Left renal cortex interstitium (tissue), 4 donors: ENCODE measurements at regions not wholly inside any gene's neighbourhood (a gene's known extent, or its start where the extent isn't known, plus 50 kb on each side); places are given as distances from the start of the nearest gene placed in this dataset.

Experiments used
- DNase-seq, 4 donors: peaks; one replicate each; pipeline ENCODE4 v3.0.0-alpha.2; 2013; ENCODE audit warnings: low read depth in 4 of 4, low spot score in 2 of 4, missing footprints in 1 of 4

DNA sequence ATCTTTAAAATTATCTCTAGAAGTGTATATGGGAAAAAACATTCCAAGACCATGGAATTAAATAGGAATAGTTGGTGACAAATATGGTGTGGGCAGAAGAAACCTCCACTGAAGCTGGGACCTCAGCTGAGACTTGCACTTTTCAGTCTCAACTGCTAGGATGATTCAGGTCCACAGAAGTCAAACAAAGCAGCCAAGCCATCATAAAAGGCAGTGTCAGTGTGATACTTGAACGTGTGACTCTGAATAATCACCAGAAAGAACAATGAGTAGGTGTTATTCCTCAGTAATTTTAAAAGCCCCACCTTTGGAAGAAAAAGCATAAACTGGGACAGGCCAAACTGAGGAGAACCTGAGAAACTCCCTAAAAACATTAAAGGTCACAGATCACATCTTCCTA lies 90.7 kb downstream of the ZNF281 start:
- no peak for DNase-seq

DNA sequence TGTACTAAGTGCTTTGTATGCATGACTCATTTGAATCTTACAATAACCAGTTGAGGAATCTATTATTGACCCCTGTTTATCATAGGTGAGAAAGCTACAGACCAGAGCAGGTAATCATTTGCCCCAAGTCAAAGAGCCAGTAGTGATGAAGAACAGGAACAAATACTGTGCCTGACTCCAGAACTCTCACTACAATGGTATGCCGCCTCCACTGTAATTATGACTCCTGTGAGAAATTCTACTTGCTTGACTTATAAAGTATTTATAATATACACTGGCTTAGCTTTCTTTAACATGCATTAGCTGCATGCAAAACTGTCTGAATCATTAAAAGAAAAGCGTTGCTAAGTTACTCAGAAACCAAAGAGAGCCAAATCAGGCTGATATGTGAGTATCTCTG lies 92.6 kb downstream of the ZNF281 start:
- no peak for DNase-seq

DNA sequence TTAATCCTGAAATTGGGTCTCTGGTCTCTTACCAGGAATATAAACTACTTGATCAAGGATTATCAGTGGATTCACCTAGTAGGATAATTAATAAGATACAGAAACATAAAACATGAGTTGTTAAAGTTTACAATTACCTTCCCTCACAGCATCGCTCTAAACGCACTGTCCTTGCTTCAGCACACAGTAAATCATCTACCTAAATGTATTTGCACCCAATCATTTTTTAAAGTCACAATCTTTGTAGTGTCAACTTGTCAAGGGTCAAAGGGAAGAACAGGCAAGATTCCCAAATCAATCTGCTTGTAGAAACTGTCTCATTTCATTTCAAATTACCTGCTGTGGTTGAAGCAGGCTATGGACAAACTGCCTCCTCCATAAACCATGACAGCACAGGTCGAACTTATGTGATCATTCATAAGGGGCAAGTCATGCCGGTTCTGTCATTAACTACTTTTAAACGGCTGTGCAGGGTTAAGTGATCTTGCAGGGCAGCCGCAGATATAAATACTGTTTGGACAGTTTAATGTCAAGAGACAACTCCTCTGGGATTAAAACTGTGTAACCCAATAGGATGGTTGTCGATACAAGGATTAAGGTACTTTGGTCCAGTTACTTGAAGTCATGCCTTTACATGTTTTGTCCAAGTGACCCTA lies 93.6 kb downstream of the ZNF281 start:
- DNase-seq: no peak

DNA sequence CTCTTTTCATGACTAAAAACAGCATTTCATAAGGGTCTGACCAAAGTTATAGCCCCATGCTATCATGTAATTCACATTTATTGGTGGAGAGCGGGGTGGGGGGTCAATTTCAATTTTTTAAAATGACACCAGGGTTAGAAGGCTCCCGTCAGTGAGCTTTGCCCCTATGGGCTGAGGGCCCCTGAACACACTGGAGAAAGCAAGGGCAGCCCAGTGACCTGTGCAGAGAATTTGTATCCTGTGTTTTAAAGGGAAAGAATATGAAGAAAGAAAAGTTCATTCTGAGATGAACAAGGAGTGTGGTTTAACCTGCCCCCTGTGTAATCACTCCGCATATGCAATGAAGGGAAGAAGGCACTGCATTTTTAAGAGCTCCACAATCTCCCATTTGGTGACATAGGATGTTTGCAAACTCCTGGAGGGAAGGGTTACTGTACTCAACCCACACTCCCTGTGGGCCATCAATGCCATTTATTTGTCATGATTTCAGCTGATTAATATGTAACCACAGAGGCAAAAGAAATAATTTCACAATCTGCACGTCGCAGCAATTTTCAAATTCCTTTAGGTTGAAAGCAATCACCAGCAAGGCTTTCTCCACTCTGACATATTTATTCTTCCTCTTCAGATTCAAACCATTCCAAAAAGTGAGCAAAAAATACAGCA lies 95.6 kb downstream of the ZNF281 start:
- DNase-seq: no peak

DNA sequence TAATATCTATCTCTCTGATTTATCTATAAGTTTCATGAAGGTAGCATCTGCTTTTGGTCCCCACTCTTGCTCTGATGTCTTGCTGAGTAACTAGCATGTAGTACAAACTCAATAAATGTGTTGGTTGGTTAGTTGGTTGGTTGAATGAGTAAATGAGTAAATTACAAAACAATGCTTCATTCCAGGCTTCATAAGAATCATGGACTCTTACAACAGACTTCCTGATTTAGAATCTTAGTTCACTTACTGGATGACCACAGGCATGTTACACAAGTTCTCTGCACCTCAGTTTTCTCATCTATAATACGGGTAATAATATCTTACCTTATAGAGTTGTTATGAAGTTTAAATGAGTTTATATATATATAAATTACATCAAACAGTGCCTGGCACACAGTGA lies 98.6 kb downstream of the ZNF281 start:
- no peak for DNase-seq

DNA sequence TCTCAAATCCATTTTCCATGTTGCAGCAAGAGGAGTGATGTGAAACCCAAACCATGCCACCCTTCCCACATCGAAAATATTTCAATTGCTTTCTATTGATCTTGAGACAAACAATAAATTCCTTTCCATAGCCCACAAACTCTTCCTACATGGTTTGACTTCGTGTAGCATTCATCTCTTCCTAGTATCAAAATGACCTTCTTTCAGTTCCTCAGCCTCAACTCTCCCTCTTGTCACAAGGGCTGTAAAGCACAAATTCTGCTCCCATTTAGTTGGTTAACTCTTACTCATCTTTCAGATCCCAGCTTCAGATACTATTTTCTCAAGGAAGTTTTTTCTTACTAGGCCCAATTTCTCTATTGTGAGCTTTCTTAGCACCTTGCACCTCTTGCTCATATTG lies 99.0 kb downstream of the ZNF281 start:
- DNase-seq: no peak

DNA sequence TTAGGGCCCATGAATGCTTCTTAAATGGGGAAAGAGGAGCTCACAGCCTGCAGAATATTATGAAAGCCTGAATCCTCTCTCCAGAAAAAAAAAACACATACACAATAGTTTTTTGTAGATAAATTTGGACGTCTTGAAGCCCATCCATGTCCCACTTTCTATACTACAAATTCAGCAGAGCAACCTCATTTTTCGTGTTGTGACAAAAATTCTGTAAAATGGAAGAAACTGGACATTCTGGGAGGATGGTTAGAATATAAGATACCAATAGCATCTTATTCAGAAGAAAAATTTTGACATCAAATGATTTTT lies 102.1 kb downstream of the ZNF281 start:
- no peak for DNase-seq

DNA sequence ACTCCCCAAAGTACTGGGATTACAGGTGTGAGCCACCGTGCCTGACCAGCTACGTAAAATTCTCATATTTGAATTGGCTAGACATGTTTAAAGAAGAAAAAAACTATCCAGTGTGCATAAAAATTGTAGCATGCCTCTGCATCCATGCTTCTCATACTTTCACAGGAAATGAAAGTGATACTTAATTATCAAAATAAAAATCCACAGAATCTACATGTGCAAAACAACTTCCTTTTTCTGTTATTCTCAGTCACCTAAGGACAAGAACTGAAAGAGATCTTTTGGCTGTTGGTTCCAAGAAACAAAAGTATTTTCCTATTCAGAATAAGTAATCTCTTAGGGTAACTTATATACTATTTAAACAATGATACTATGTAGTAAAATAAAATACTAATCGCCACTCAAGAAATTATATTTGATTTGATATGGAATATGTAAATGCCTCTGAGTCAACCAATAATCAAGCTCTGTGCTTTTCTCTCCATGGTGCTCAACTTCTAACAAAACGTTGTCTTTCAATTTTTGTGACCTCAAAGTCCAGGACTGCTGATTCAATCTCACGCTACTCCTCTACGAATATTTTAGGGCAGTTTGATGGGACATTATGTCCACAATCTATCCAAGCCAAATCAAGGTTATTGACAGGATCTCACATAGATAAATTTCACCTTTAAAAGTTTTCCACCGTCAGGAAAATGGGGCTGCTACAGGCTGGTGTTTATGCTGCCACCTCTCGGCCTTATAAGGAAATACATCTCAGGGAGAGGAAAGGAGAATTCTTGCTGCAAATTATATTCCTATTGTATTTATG lies 102.7 kb downstream of the ZNF281 start:
- no peak for DNase-seq

DNA sequence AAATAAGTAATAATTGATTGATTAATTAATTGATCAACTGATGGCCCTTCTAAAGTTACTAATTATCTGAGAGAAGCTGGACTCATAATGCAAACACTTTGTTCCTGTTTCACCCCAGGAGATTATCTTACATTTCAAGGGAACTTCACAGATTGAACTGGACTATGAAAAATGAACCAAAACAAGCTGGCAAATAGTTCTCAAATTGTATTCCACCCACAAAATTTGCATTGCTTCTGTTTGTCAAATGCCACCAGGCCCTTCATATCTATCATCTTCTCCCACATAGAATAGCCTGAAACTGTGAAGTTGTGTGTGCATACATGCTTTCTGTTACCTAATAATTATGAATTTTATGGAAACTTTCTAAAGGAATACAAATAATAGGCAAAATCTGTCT lies 104.0 kb downstream of the ZNF281 start:
- no peak for DNase-seq

DNA sequence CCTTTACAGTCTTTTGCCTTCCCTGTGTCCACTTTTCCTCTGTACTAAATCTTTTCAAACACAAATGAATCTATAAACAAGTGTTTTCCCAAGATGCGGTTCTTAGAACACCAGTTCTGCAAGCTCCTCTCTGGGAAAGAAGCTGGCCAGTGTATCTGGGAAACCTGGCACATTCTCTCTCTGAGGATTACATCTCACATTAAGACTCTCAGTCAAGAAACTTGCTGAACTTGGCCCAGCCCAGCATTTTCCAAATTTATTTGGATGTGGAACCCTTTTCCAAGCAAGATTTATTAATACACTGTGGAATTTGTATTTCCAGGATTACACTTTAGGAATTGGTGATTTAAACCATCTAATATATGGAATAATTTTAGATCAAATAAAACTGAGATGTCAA lies 105.7 kb downstream of the ZNF281 start:
- no peak for DNase-seq

DNA sequence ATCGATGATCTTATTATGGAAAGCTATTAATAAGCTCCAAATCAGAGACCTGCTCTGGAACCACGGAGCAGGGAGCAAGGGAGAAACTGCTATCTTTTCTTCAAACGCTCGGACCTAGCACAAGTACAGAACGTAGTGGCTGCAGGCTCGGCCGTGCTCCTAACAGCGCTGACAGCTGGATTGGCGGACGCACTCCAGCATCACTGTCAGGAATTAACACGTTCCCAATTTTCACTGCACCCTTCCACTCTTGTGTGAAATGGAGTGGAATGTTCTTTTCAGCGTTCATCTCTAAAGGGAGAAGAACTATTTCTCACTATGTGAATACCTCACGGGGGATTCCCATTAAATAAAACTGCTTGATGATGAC lies 106.9 kb downstream of the ZNF281 start:
- DNase-seq: no peak

DNA sequence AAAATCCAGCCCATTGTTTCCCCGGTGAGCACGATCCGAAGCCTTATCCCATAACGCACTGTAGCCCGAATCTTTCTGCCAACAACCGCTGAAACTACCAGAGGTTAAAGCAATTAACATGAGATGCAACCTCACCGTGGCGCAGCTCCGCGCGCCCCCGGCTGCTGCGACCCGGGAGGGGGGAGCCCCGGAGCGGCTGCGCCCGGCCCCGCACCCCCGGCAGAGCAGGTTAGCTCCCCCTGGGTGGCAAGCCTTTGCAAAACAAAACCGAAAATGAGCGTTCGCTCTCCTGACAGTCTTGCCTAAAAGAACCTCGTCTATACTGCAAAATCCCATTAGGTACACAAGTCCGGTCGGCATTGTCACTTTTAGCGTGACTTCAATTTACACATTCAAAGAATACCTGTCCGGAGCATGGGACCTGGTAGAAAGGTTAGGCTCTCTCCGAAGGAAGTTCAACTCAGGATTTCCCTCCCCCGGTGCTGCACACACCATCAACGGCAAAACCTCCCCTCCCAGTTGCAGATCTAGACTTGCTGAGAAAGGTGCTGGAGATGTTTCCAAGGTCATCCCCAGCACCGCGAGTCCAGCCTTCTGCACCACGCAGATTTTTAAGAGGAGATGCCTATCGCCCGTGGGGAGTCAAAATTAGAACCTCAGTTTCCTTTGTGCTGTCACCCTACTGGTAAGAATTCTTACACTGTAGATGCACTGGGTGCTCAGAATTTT lies 107.5 kb downstream of the ZNF281 start:
- no peak for DNase-seq

DNA sequence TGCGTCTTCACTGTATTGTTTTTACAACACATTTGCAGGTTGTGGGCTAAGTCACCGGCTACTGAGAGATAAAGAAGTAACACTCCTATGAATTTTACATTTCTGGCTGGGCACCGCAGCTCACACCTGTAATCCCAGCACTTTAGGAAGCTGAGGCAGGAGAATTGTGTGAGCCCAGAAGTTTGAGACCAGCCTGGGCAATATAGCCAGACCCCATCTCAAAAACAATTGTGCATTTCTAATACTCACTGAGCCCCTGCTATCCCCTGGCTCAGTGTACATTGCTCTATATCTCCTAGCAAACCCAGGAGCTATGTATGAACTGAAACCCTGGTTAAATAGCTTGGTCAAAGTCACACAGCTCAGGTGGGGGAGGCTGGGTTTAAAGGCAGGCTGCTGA lies 108.7 kb downstream of the ZNF281 start:
- no peak for DNase-seq

DNA sequence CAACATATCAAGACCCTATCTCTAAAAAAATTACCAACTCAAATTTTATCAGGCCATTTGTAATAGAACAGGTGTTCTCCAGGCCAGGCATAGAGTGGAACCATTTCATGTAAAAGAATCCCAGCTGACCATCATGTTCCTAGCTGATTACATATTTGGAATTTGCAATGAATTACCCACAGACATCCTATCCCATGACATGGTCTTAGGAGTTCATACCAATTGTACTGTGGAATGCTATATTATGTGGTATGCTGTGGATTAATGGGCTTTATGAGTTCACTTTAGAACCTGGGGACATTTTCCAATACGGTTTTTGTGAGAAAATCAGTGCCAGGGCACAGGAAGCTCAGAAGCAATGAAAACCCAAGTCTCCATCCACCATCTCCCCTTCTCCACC lies 110.3 kb downstream of the ZNF281 start:
- no peak for DNase-seq

DNA sequence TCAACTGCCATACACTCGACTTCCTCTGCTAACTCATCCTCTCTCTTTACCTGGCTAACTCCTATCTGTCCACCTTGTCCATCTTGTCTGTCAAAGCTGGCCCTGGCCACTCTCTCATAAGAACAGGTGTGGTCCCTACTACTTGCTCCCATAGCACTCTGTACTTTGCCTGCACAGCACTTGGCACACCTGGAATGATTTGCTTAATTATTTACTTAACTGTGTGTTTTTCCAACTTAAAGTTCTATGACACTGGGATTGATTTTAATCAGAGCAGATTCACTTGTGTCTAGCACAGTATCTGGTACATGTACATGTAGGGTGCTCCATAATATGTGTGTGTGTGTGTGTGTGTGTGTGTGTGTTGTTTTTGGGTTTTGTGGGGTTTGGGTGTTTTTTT lies 111.6 kb downstream of the ZNF281 start:
- DNase-seq: no peak

DNA sequence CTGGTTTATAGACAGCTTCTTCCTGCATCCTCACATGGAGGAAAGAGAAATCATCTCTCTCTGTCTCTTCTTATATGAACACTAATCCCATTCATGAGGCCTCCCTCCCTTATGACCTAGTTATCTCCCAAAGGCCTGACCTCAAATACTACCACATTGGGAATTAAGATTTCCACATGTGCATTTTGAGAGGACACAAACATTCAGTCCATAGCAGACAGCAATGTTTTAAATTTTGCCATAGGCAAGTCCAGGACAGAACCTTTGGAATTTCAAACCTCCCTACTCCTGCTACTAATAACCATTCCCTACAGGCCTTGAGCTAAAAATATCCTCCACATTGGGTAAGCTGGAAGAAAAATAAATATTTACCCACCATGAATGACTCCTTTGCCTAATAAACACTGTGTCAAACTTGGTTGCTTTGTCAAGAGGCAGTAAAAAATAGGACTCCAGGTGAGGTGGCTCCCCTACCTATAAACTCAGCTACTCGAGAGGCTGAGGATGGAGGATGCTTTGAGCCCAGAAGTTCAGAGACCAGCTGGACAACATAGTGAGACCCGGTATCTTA lies 113.7 kb downstream of the ZNF281 start:
- no peak for DNase-seq

DNA sequence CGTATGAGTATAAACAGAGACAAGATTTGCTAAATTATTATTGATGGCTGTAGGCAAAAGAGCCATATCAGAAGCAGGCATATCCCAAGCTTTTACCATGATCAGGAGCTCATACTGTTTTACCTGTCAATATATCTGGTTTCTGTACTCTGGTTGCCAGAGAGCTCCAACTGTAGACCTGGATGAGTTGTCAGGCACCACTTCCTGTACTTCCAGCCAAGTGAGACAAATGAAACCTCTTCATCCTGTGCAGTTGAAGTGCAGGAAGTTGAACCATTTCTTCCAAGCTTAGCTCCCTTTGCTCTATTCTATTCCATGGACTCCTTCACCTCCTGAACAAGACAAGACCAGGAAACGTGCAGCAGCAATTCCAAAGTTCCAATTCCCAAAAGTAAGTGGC lies 115.6 kb downstream of the ZNF281 start:
- DNase-seq: no peak

DNA sequence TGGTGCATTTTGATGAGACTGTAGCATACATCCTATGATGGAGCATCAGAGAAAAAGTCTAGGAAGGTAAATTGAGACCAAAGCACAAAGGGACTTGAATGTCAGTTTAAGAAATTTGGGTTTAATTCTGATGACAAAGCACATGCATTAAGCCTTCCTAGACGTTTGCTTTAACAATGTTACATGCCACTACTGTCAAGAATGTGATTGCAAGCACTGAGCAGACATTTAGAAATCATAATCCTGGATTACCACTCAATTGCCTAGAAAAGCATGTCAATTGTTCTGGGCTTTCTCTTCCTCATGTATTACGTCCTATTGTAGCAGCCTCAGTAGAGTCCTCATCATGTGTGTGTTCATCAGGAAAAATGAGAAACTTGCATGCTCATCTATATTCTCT lies 117.1 kb downstream of the ZNF281 start:
- DNase-seq: no peak

DNA sequence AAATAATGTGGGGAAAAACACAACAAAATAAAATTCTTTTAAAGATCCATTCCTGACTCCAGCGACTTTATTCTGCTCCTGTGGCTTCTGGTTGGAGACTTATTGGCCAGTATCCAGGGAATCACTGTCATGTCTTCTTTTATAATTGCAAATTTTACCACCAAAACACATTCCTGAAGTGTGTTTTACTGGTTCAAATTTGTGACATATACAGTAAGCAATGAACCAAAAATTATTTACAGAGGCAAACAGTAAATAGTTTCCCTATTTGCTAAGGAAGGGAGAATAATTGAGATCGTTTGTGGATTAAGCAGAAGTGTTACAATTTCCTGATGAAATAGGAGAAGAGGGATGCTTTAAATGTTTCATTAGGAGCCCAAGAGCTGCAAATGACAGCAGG lies 118.7 kb downstream of the ZNF281 start:
- no peak for DNase-seq

DNA sequence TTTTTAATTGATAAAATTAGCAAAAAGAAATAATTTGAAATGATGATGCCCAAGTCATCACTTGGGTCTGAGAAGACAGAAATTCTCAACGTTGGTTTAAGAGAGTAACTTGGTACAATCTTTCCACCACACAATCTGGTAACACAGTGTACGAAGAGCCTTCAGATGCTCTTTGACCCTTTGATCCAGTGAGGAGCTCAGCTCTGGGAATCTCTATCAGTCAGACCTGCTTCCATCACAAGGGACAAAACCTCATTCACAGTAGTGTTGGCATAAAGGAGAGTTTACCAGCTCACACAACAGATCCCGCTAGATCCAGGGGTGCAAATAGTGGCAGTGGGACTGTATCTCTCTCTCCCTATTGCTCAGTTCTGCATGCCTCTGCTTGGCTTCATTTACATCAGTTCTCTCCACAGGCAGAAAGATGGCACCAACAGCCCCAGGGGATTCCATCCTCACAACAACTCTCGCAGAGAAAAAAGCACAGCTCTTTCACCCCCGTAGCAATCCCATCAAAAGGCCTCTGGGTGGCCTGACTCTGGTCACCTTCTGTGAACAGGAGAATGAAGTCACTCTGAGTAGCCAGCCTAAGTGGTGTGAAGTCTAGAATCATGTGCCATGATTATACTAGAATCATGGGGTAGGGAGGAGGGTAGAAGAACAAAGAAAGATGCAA lies 119.7 kb downstream of the ZNF281 start:
- DNase-seq: no peak

DNA sequence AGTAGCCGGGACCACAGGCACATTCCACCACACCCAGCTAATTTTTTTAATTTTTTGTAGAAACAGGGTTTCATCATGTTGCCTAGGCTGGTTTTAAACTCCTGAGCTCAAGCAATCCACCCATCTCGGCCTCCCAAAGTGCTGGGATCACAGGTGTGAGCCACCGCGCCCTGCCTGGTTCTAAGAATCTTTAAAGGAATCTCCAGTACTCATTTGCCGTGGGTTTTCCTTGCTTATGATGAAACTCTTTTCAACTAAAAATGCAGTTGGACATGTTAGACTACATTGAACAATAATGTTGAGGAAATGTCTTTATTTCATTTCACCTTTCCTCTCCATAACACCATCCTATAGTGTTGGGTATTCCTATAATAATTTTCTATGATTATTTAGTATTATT lies 121.6 kb downstream of the ZNF281 start:
- DNase-seq: no peak
